Progenitor cell of endocrine pancreas (in vitro differentiated cells): ENCODE measurements at regions not wholly inside any gene's neighbourhood (a gene's known extent, or its start where the extent isn't known, plus 50 kb on each side); places are given as distances from the start of the nearest gene placed in this dataset.
"Not testable (repeated sequence)": the region's sequence is repeated elsewhere in the genome, so short reads cannot be mapped to it uniquely, and the experiment has no call there.

Experiments
- DNase-seq: peaks from one replicate; pipeline ENCODE4 v3.0.0; 2021; ENCODE audit warnings: low spot score; ENCODE audit not compliant: unreplicated experiment
- H3K27ac Mint-ChIP-seq: 2 replicates; pipeline ENCODE4 v1.8.0; 2021; ENCODE audit warnings: mild to moderate bottlenecking, moderate library complexity, mixed read lengths
- H3K27me3 Mint-ChIP-seq: 2 replicates; pipeline ENCODE4 v1.8.0; 2021; ENCODE audit warnings: mixed read lengths
- H3K36me3 Mint-ChIP-seq: 2 replicates; pipeline ENCODE4 v1.8.0; 2022; ENCODE audit warnings: mixed read lengths; ENCODE audit not compliant: insufficient read depth
- H3K4me1 Mint-ChIP-seq: 2 replicates; pipeline ENCODE4 v1.8.0; 2021; ENCODE audit warnings: low read depth, mixed read lengths
- H3K4me3 Mint-ChIP-seq: 2 replicates; pipeline ENCODE4 v1.8.0; 2021; ENCODE audit warnings: low read depth, mild to moderate bottlenecking, moderate library complexity, mixed read lengths
- H3K9me3 Mint-ChIP-seq: 2 replicates; pipeline ENCODE4 v1.8.0; 2021; ENCODE audit warnings: low read depth, mixed read lengths
- TF ChIP-seq, protein P1 (sequence below): fragments of 200-600 bp; sonication (generic); IDR thresholded peaks from one replicate; pipeline ENCODE4 v1.5.0; 2021; ENCODE audit warnings: antibody characterized with exemption, mild to moderate bottlenecking; ENCODE audit not compliant: unreplicated experiment

DNA sequence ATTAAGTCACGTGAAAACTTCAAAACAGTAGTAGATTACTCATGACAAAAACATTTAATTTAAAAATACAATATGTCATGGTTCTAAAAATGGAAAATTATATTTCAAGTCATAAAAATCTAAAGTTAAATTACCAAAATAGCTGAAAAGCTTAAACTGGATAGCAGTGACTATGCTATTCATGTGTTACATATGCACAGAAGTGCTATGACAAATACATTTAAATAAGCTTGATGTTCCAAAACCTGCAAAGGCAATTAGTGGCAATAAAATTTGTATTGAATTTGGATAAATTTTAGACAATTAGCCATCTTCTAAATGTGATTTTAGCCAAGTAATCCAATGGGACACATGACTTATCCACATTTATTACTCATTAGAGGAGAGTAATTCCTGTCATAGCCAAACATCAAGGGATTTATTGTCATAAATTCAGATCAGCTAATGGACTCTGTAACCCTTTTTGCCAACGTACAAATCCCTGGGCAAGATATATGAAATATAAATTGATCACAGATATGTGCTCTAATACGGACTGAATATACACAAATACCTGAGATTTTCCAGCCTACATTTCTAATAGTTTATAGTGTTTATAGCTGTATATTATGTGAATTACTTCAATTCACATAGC is 419.4 kb downstream of the ISL1 start:
- Mint-ChIP-seq H3K4me3 (no peak overlapping the region), H3K27me3 (no peaks in the 10 kb centered on the region), H3K9me3 (no peaks in the 10 kb centered on the region), H3K27ac (no peak overlapping the region), H3K36me3 (no peaks in the 10 kb centered on the region), H3K4me1 (no peaks in the 10 kb centered on the region)
- DNase-seq: no peak
- TF ChIP-seq, protein P1, sequence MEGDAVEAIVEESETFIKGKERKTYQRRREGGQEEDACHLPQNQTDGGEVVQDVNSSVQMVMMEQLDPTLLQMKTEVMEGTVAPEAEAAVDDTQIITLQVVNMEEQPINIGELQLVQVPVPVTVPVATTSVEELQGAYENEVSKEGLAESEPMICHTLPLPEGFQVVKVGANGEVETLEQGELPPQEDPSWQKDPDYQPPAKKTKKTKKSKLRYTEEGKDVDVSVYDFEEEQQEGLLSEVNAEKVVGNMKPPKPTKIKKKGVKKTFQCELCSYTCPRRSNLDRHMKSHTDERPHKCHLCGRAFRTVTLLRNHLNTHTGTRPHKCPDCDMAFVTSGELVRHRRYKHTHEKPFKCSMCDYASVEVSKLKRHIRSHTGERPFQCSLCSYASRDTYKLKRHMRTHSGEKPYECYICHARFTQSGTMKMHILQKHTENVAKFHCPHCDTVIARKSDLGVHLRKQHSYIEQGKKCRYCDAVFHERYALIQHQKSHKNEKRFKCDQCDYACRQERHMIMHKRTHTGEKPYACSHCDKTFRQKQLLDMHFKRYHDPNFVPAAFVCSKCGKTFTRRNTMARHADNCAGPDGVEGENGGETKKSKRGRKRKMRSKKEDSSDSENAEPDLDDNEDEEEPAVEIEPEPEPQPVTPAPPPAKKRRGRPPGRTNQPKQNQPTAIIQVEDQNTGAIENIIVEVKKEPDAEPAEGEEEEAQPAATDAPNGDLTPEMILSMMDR: no peak

DNA sequence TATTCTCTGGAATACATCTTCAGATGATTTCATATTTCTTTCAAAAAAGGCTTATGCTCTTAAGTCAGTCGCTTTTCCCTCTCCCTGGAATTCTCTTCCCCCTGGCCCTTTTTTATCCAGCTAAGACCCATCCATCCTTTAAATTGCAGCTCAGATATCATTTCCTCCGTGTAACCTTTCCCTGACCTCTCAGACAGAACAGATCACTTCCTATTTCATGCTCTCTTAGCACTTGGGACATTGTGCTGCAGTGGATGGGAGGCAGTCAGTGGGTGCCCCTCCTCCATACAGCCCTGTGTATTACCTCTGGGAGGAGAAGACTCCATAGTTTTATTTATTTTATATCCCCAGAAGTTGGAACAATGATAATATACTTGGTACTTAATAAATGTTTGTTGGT is 423.4 kb downstream of the ISL1 start:
- Mint-ChIP-seq H3K27me3 (no peaks in the 10 kb centered on the region), H3K36me3 (no peaks in the 10 kb centered on the region), H3K4me3 (no peak overlapping the region), H3K4me1 (no peaks in the 10 kb centered on the region), H3K9me3 (no peaks in the 10 kb centered on the region), H3K27ac (no peak overlapping the region)
- no peak for DNase-seq
- TF ChIP-seq, protein P1: no peak

DNA sequence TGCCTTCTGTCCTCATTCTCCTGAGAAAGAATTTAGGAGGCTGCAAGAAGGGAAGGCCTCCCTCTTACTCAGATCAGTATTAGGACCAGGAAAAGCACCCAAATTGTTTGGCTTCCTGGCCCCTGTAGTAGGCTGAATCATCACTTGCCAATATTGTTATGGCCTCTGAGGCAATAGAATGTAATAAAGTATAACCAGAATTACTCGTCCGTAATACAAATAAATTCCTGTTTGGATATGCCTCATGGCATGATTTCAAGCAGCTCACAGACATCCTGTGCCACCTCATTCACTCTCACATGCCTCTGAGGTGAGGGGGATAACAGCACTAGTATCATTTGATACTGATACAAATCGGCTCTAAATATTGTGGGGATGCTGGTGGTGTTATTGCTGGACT is 427.3 kb downstream of the ISL1 start:
- no peak overlapping the region for H3K27ac Mint-ChIP-seq
- TF ChIP-seq, protein P1: no peak
- no peaks in the 10 kb centered on the region for H3K9me3 Mint-ChIP-seq
- DNase-seq: no peak
- no peak overlapping the region for H3K4me3 Mint-ChIP-seq
- H3K27me3 Mint-ChIP-seq: no peaks in the 10 kb centered on the region
- peaks cover 1% of the 10 kb centered on the region for H3K4me1 Mint-ChIP-seq
- H3K36me3 Mint-ChIP-seq: no peaks in the 10 kb centered on the region

DNA sequence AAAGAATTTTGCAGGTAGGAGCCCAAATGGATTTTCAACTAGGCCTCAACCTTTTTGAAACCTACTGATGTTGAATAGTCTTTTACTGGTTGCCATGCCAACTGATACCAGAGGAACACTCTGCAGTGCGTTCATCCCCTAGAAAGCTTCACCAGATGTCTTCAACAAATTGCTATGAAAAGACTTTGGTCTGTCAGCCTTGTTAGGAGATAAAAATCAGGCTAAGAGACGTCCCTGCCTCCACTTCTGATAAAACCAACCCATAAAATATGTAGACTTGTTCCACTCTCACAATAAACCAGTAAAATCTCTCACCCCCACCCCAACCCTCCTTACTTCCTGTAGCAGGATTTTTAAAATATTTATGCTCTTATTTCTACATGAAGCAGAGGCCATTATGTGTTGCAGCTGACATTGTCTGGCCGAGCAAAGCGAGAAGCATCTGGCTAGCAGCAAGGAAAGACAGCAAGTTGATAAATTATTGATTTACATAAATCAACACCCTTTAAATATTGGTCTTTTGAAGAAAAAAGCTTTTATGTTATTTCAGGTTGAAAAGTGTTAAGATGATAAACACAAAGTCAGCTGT is 428.7 kb downstream of the ISL1 start:
- Mint-ChIP-seq H3K4me1 (peaks cover 1% of the 10 kb centered on the region), H3K9me3 (no peaks in the 10 kb centered on the region), H3K36me3 (no peaks in the 10 kb centered on the region), H3K27ac (no peak overlapping the region), H3K4me3 (no peak overlapping the region), H3K27me3 (no peaks in the 10 kb centered on the region)
- TF ChIP-seq, protein P1: no peak
- no peak for DNase-seq

DNA sequence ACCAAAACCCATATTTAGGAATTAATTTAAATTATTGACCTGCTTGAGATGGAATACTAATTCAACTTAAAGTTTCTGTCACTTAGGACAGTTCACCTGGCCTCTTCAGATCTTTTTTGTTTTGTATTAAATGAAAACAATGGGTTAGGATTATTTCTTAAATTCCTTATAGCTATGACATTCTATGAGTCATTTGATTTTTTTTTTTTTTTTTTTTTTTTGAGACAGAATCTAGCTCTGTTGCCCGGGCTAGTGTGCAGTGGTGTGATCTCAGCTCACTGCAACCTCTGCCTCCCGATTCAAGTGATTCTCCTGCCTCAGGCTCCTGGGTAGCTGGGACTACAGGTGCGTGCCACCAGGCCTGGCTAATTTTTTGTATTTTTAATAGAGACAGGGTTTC is 431.6 kb downstream of the ISL1 start:
- H3K9me3 Mint-ChIP-seq, H3K4me1 Mint-ChIP-seq, H3K36me3 Mint-ChIP-seq, H3K27ac Mint-ChIP-seq, H3K4me3 Mint-ChIP-seq, DNase-seq, H3K27me3 Mint-ChIP-seq: not testable (repeated sequence)

DNA sequence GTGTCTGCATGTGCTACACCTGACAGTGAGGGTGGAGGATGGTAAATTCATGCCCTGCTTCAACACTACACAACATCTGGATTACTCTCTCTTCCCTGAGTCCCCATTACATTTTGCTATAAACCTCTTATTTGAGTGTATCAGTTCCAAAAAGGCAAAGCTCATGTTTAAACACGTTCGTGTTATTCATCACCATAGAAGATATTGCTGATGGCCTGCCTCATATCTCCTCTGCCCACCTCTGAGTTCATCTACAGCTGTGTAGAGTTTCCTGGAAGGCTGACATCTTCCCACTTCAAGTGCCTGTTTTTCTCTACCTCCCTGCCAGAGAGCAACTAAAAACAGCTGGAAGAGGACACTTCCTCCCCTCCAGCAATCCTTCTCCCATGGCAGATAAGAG is 433.2 kb downstream of the ISL1 start:
- TF ChIP-seq, protein P1: no peak
- Mint-ChIP-seq H3K4me3 (no peak overlapping the region), H3K27me3 (no peaks in the 10 kb centered on the region), H3K9me3 (peaks cover 2% of the 10 kb centered on the region), H3K27ac (no peak overlapping the region), H3K4me1 (peaks cover 1% of the 10 kb centered on the region), H3K36me3 (no peaks in the 10 kb centered on the region)
- no peak for DNase-seq
